Hematopoietic multipotent progenitor cell treated with erythropoietin and hydrocortisone succinate and interleukin-3 and kit ligand, for 6 days (in vitro differentiated cells): ENCODE measurements at regions not wholly inside any gene's neighbourhood (a gene's known extent, or its start where the extent isn't known, plus 50 kb on each side); places are given as distances from the start of the nearest gene placed in this dataset.
"Not testable (repeated sequence)": the region's sequence is repeated elsewhere in the genome, so short reads cannot be mapped to it uniquely, and the experiment has no call there.

ENCODE experiments used
- DNase-seq: peaks from one replicate; pipeline ENCODE4 v3.0.0-alpha.2; 2015

- DNase-seq, result no peak
These were observed 176.5 kb upstream of the COPS8 start for GRCh38 chr2:236909193-236909504.

GRCh38 chr2:236909802-236910201 is 175.9 kb upstream of the COPS8 start:
- DNase-seq, result no peak

GRCh38 chr2:236910781-236911495 is 174.8 kb upstream of the COPS8 start:
- no peak for DNase-seq

GRCh38 chr2:236912326-236913120 is 173.2 kb upstream of the COPS8 start:
- DNase-seq, result no peak

GRCh38 chr2:236915186-236915585 is 170.5 kb upstream of the COPS8 start:
- no peak for DNase-seq

GRCh38 chr2:236915726-236916125 is 170.0 kb upstream of the COPS8 start:
- DNase-seq, result no peak

GRCh38 chr2:236916181-236916580 is 169.5 kb upstream of the COPS8 start:
- DNase-seq, result no peak

- no peak for DNase-seq
These were observed 169.0 kb upstream of the COPS8 start for GRCh38 chr2:236916651-236917050.

GRCh38 chr2:236917164-236917563 is 168.5 kb upstream of the COPS8 start:
- DNase-seq, result no peak

GRCh38 chr2:236918545-236918944 is 167.1 kb upstream of the COPS8 start:
- no peak for DNase-seq

GRCh38 chr2:236919209-236919608 is 166.5 kb upstream of the COPS8 start:
- DNase-seq, result no peak

- DNase-seq, result not testable (repeated sequence)
These were observed 165.8 kb upstream of the COPS8 start for GRCh38 chr2:236919801-236920379.

GRCh38 chr2:236922061-236922460 is 163.6 kb upstream of the COPS8 start:
- no peak for DNase-seq

GRCh38 chr2:236928380-236929037 is 157.2 kb upstream of the COPS8 start:
- DNase-seq, result no peak

- DNase-seq, result no peak
These were observed 152.8 kb upstream of the COPS8 start for GRCh38 chr2:236932831-236933361.

- no peak for DNase-seq
These were observed 151.5 kb upstream of the COPS8 start for GRCh38 chr2:236934166-236934565.

GRCh38 chr2:236934656-236935055 is 151.0 kb upstream of the COPS8 start:
- no peak for DNase-seq

GRCh38 chr2:236935083-236935482 is 150.6 kb upstream of the COPS8 start:
- no peak for DNase-seq

GRCh38 chr2:236935631-236936445 is 149.9 kb upstream of the COPS8 start:
- no peak for DNase-seq

- no peak for DNase-seq
These were observed 149.2 kb upstream of the COPS8 start for GRCh38 chr2:236936446-236936940.

- no peak for DNase-seq
These were observed 147.6 kb upstream of the COPS8 start for GRCh38 chr2:236938126-236938525.

- DNase-seq, result no peak
These were observed 146.4 kb upstream of the COPS8 start for GRCh38 chr2:236939271-236939670.
